Thyroid gland (tissue), 4 donors: ENCODE measurements at regions not wholly inside any gene's neighbourhood (a gene's known extent, or its start where the extent isn't known, plus 50 kb on each side); places are given as distances from the start of the nearest gene placed in this dataset.
"Not testable (repeated sequence)": the region's sequence is repeated elsewhere in the genome, so short reads cannot be mapped to it uniquely, and the experiment has no call there.

ENCODE experiments used
- CTCF ChIP-seq, 6 experiments: fragments of 200-600 bp in 3 of 6; fragments of 450-650 bp in 3 of 6; sonication (generic) in 3 of 6; IDR thresholded peaks; one replicate each; pipeline ENCODE4 v1.5.1; 2016 to 2019; ENCODE audit warnings: antibody characterized with exemption in 6 of 6, mild to moderate bottlenecking in 2 of 6, inconsistent platforms in 1 of 6, moderate library complexity in 1 of 6
- POLR2A ChIP-seq, 2 donors: fragments of 450-650 bp; IDR thresholded peaks; one replicate each; pipeline ENCODE4 v1.6.1; 2017; ENCODE audit warnings: antibody characterized with exemption in 2 of 2, mild to moderate bottlenecking in 2 of 2, moderate library complexity in 1 of 2

GRCh38 chr15:20420710-20421109, 120.9 kb downstream of the GOLGA6L6 start:
- TF ChIP-seq CTCF, POLR2A (IDR thresholded peaks at IDR 0.05): not testable (repeated sequence)
